ENCODE measurements at regions not wholly inside any gene's neighbourhood (a gene's known extent, or its start where the extent isn't known, plus 50 kb on each side); places are given as distances from the start of the nearest gene placed in this dataset.
A peak's percentile ranks its signal among the peaks of the same experiment; 100 is the strongest.

- Mint-ChIP-seq H3K4me3 (no peak overlapping the region), H3K36me3 (ENCODE audit: insufficient read depth in 2 of 2) (peaks cover 0 to 6% of the 10 kb centered on the region in 2 donors), H3K27ac (no peak overlapping the region), H3K9me3 (peaks cover 3 to 11% of the 10 kb centered on the region in 2 donors), H3K4me1 (ENCODE audit: low read depth) (no peaks in the 10 kb centered on the region), H3K27me3 (ENCODE audit: low read depth) (no peaks in the 10 kb centered on the region)
- DNase-seq, result no peak
- ATAC-seq (replicated peaks in 1 of 2), result no peak
Measured at GRCh38 chr9:8052991-8053390, 253.4 kb upstream of the DMAC1 start.

- no peak overlapping the region for H3K27ac Mint-ChIP-seq
- H3K4me1 Mint-ChIP-seq (ENCODE audit: low read depth), result no peaks in the 10 kb centered on the region
- DNase-seq, result no peak
- no peak overlapping the region for H3K4me3 Mint-ChIP-seq
- ATAC-seq (replicated peaks in 1 of 2), result no peak
- H3K27me3 Mint-ChIP-seq (ENCODE audit: low read depth), result no peaks in the 10 kb centered on the region
- peaks cover 19 to 25% of the 10 kb centered on the region in 2 donors for H3K36me3 Mint-ChIP-seq (ENCODE audit: insufficient read depth in 2 of 2)
- H3K9me3 Mint-ChIP-seq, result peaks cover 21 to 25% of the 10 kb centered on the region in 2 donors
Measured at GRCh38 chr9:8037745-8038144, 238.2 kb upstream of the DMAC1 start.

- no peak for ATAC-seq (replicated peaks in 1 of 2)
- Mint-ChIP-seq H3K4me3 (no peak overlapping the region), H3K9me3 (peaks cover 17 to 25% of the 10 kb centered on the region in 2 donors), H3K36me3 (ENCODE audit: insufficient read depth in 2 of 2) (peaks cover 17 to 21% of the 10 kb centered on the region in 2 donors), H3K4me1 (ENCODE audit: low read depth) (no peaks in the 10 kb centered on the region), H3K27ac (no peak overlapping the region), H3K27me3 (ENCODE audit: low read depth) (no peaks in the 10 kb centered on the region)
- DNase-seq, result no peak
Measured at GRCh38 chr9:8036914-8037524, 237.4 kb upstream of the DMAC1 start.

- H3K27me3 Mint-ChIP-seq (ENCODE audit: low read depth), result no peaks in the 10 kb centered on the region
- peaks cover 7 to 14% of the 10 kb centered on the region in 2 donors for H3K36me3 Mint-ChIP-seq (ENCODE audit: insufficient read depth in 2 of 2)
- no peak for ATAC-seq (replicated peaks in 1 of 2)
- H3K27ac Mint-ChIP-seq, result no peak overlapping the region
- peaks cover 7 to 9% of the 10 kb centered on the region in 2 donors for H3K9me3 Mint-ChIP-seq
- no peak for DNase-seq
- H3K4me3 Mint-ChIP-seq, result no peak overlapping the region
- H3K4me1 Mint-ChIP-seq (ENCODE audit: low read depth), result no peaks in the 10 kb centered on the region
Measured at GRCh38 chr9:8033794-8034193, 234.2 kb upstream of the DMAC1 start.

- Mint-ChIP-seq H3K27me3 (ENCODE audit: low read depth) (no peaks in the 10 kb centered on the region), H3K4me1 (ENCODE audit: low read depth) (no peaks in the 10 kb centered on the region), H3K4me3 (no peak overlapping the region), H3K36me3 (ENCODE audit: insufficient read depth in 2 of 2) (no peaks in the 10 kb centered on the region), H3K27ac (no peak overlapping the region), H3K9me3 (no peaks in the 10 kb centered on the region)
- no peak for ATAC-seq (replicated peaks in 1 of 2)
- no peak for DNase-seq
Measured at GRCh38 chr9:8030095-8030494, 230.5 kb upstream of the DMAC1 start.

- DNase-seq (no peak), ATAC-seq (replicated peaks in 1 of 2) (no peak)
- Mint-ChIP-seq H3K27me3 (ENCODE audit: low read depth) (no peaks in the 10 kb centered on the region), H3K4me3 (no peak overlapping the region), H3K36me3 (ENCODE audit: insufficient read depth in 2 of 2) (no peaks in the 10 kb centered on the region), H3K27ac (no peak overlapping the region), H3K9me3 (peaks cover 0 to 5% of the 10 kb centered on the region in 2 donors), H3K4me1 (ENCODE audit: low read depth) (no peaks in the 10 kb centered on the region)
Measured at GRCh38 chr9:8027351-8027750, 227.8 kb upstream of the DMAC1 start.

GRCh38 chr9:8025551-8025950 lies 226.0 kb upstream of the DMAC1 start:
- Mint-ChIP-seq H3K4me3 (no peak overlapping the region), H3K4me1 (ENCODE audit: low read depth) (no peaks in the 10 kb centered on the region), H3K27me3 (ENCODE audit: low read depth) (no peaks in the 10 kb centered on the region), H3K36me3 (ENCODE audit: insufficient read depth in 2 of 2) (peaks cover 0 to 2% of the 10 kb centered on the region in 2 donors), H3K9me3 (peaks cover 0 to 8% of the 10 kb centered on the region in 2 donors), H3K27ac (no peak overlapping the region)
- ATAC-seq (replicated peaks in 1 of 2), result no peak
- no peak for DNase-seq

- ATAC-seq (replicated peaks in 1 of 2), result no peak
- Mint-ChIP-seq H3K27me3 (ENCODE audit: low read depth) (no peaks in the 10 kb centered on the region), H3K36me3 (ENCODE audit: insufficient read depth in 2 of 2) (peaks cover 0 to 2% of the 10 kb centered on the region in 2 donors), H3K4me3 (no peak overlapping the region), H3K27ac (no peak overlapping the region), H3K4me1 (ENCODE audit: low read depth) (no peaks in the 10 kb centered on the region), H3K9me3 (peaks cover 0 to 8% of the 10 kb centered on the region in 2 donors)
- no peak for DNase-seq
Measured at GRCh38 chr9:8020186-8020585, 220.6 kb upstream of the DMAC1 start.

GRCh38 chr9:8019636-8020035 lies 220.1 kb upstream of the DMAC1 start:
- no peak overlapping the region for H3K4me3 Mint-ChIP-seq
- ATAC-seq (replicated peaks in 1 of 2) (no peak), DNase-seq (no peak)
- peaks cover 0 to 8% of the 10 kb centered on the region in 2 donors for H3K9me3 Mint-ChIP-seq
- no peaks in the 10 kb centered on the region for H3K4me1 Mint-ChIP-seq (ENCODE audit: low read depth)
- H3K27ac Mint-ChIP-seq, result no peak overlapping the region
- no peaks in the 10 kb centered on the region for H3K27me3 Mint-ChIP-seq (ENCODE audit: low read depth)
- H3K36me3 Mint-ChIP-seq (ENCODE audit: insufficient read depth in 2 of 2), result peaks cover 0 to 2% of the 10 kb centered on the region in 2 donors

- no peak overlapping the region for H3K27ac Mint-ChIP-seq
- H3K9me3 Mint-ChIP-seq, result no peaks in the 10 kb centered on the region
- no peaks in the 10 kb centered on the region for H3K4me1 Mint-ChIP-seq (ENCODE audit: low read depth)
- ATAC-seq (replicated peaks in 1 of 2) (peak in 1 of 2 donors; percentile 45), DNase-seq (no peak)
- H3K4me3 Mint-ChIP-seq, result no peak overlapping the region
- H3K27me3 Mint-ChIP-seq (ENCODE audit: low read depth), result no peaks in the 10 kb centered on the region
- no peaks in the 10 kb centered on the region for H3K36me3 Mint-ChIP-seq (ENCODE audit: insufficient read depth in 2 of 2)
Measured at GRCh38 chr9:8014997-8015682, 215.6 kb upstream of the DMAC1 start.

GRCh38 chr9:8012986-8013385 lies 213.4 kb upstream of the DMAC1 start:
- ATAC-seq (replicated peaks in 1 of 2), result no peak
- Mint-ChIP-seq H3K4me1 (ENCODE audit: low read depth) (no peaks in the 10 kb centered on the region), H3K9me3 (peaks cover 3 to 5% of the 10 kb centered on the region in 2 donors), H3K36me3 (ENCODE audit: insufficient read depth in 2 of 2) (peaks cover 1 to 3% of the 10 kb centered on the region in 2 donors), H3K27me3 (ENCODE audit: low read depth) (no peaks in the 10 kb centered on the region), H3K4me3 (no peak overlapping the region), H3K27ac (no peak overlapping the region)
- DNase-seq, result no peak

GRCh38 chr9:8011974-8012373 lies 212.4 kb upstream of the DMAC1 start:
- H3K4me1 Mint-ChIP-seq (ENCODE audit: low read depth), result no peaks in the 10 kb centered on the region
- ATAC-seq (replicated peaks in 1 of 2), result no peak
- H3K36me3 Mint-ChIP-seq (ENCODE audit: insufficient read depth in 2 of 2), result peaks cover 1 to 3% of the 10 kb centered on the region in 2 donors
- no peak overlapping the region for H3K27ac Mint-ChIP-seq
- H3K9me3 Mint-ChIP-seq, result peaks cover 3 to 5% of the 10 kb centered on the region in 2 donors
- no peak for DNase-seq
- no peak overlapping the region for H3K4me3 Mint-ChIP-seq
- no peaks in the 10 kb centered on the region for H3K27me3 Mint-ChIP-seq (ENCODE audit: low read depth)

GRCh38 chr9:7996558-7996957 lies 197.0 kb upstream of the DMAC1 start:
- Mint-ChIP-seq H3K4me3 (no peak overlapping the region), H3K4me1 (ENCODE audit: low read depth) (no peaks in the 10 kb centered on the region), H3K27me3 (ENCODE audit: low read depth) (no peaks in the 10 kb centered on the region), H3K27ac (no peak overlapping the region), H3K9me3 (no peaks in the 10 kb centered on the region), H3K36me3 (ENCODE audit: insufficient read depth in 2 of 2) (no peaks in the 10 kb centered on the region)
- ATAC-seq (replicated peaks in 1 of 2), result no peak
- DNase-seq, result no peak

Measured in activated T-cell treated with anti-CD3 and anti-CD28 coated beads, Interleukin-2, amount 50 U/mL, for 72 hours (primary cell).